OCI-LY7 (cell line): ENCODE measurements at regions not wholly inside any gene's neighbourhood (a gene's known extent, or its start where the extent isn't known, plus 50 kb on each side); places are given as distances from the start of the nearest gene placed in this dataset.

Experiments used
- BruUV-seq: library from RNA; stranded (reverse); fragments of 400-500 nt; replicated peaks from 2 replicates; lab custom pipeline; 2021; lab: Mats Ljungman, UMichigan
- CTCF ChIA-PET: fragments of 300-600 bp; sonication (Branson Sonifier 250); formaldehyde crosslinking; loops from one replicate; lab custom pipeline; 2022; ENCODE audit warnings: antibody characterized with exemption; ENCODE audit not compliant: unreplicated experiment; lab: Charles Lee
- POLR2A ChIA-PET: fragments of 300-600 bp; sonication (Branson Sonifier 250); formaldehyde crosslinking; loops from one replicate; lab custom pipeline; 2022; ENCODE audit warnings: antibody characterized with exemption; lab: Charles Lee
- DNase-seq: peaks from one replicate; pipeline ENCODE4 v3.0.0-alpha.2; 2015; ENCODE audit warnings: low spot score
- H2AFZ ChIP-seq: fragments of 200-600 bp; sonication (generic), shearing (Covaris generic); 2 replicates; pipeline ENCODE4 v1.6.1; 2014; ENCODE audit warnings: mild to moderate bottlenecking, antibody characterized with exemption, low read length, moderate library complexity
- H3K27ac ChIP-seq: fragments of 200-600 bp; sonication (generic); 2 replicates; pipeline ENCODE4 v1.5.1; 2014; ENCODE audit warnings: mixed run types, low read depth, mild to moderate bottlenecking, moderate library complexity, low read length, inconsistent platforms; ENCODE audit not compliant: poor library complexity, severe bottlenecking
- H3K36me3 ChIP-seq: fragments of 200-600 bp; sonication (generic); 2 replicates; pipeline ENCODE4 v1.6.1; 2014; ENCODE audit warnings: mild to moderate bottlenecking, antibody characterized with exemption, low read length, moderate library complexity, mixed read lengths; ENCODE audit not compliant: insufficient read depth
- H3K4me1 ChIP-seq: fragments of 200-600 bp; sonication (generic); 2 replicates; pipeline ENCODE4 v1.5.1; 2014; ENCODE audit warnings: mild to moderate bottlenecking, low read length; ENCODE audit not compliant: insufficient read depth, poor library complexity, severe bottlenecking
- H3K4me2 ChIP-seq: fragments of 200-600 bp; sonication (generic); 2 replicates; pipeline ENCODE4 v1.6.1; 2014; ENCODE audit warnings: mild to moderate bottlenecking, low read length
- H3K4me3 ChIP-seq: fragments of 200-600 bp; sonication (generic); 2 replicates; pipeline ENCODE4 v1.5.1; 2014; ENCODE audit warnings: mild to moderate bottlenecking, low read depth, low read length; ENCODE audit not compliant: poor library complexity, severe bottlenecking
- H3K79me2 ChIP-seq: fragments of 200-600 bp; sonication (generic); 2 replicates; pipeline ENCODE4 v1.6.1; 2016; ENCODE audit warnings: low read depth, mild to moderate bottlenecking, low read length, moderate library complexity, mixed read lengths; ENCODE audit not compliant: insufficient read depth
- H3K9me2 ChIP-seq: fragments of 200-600 bp; sonication (generic); 2 replicates; pipeline ENCODE4 v1.6.1; 2016; ENCODE audit warnings: mild to moderate bottlenecking, low read length, mixed read lengths; ENCODE audit not compliant: insufficient read depth
- H3K9me3 ChIP-seq: fragments of 200-600 bp; sonication (generic); 2 replicates; pipeline ENCODE4 v1.6.1; 2014; ENCODE audit warnings: mild to moderate bottlenecking, mixed run types, low read length, mixed read lengths
- H4K20me1 ChIP-seq: fragments of 200-600 bp; sonication (generic); 2 replicates; pipeline ENCODE4 v1.6.1; 2014; ENCODE audit warnings: mild to moderate bottlenecking, antibody characterized with exemption, low read length, moderate library complexity, mixed read lengths; ENCODE audit not compliant: insufficient read depth
- CTCF ChIP-seq: fragments of 200-600 bp; sonication (generic); conservative IDR thresholded peaks from 2 replicates; pipeline ENCODE4 v1.5.1; 2014; ENCODE audit warnings: mild to moderate bottlenecking, antibody characterized with exemption, low read length, moderate library complexity, mixed read lengths
- EZH2phosphoT487 ChIP-seq: fragments of 200-600 bp; sonication (generic); IDR thresholded peaks from 2 replicates; pipeline ENCODE4 v1.6.1; 2018; ENCODE audit warnings: low read depth, borderline replicate concordance, mild to moderate bottlenecking, mixed run types, antibody characterized with exemption, low read length, moderate library complexity, mixed read lengths
- intact Hi-C: fragments of 100-400 bp; cut with micrococcal nuclease; formaldehyde crosslinking; loops from one replicate; pipeline ENCODE4 v1.10.0; 2022; ENCODE audit not compliant: unreplicated experiment

GRCh38 chr2:11027195-11027594 lies 115.5 kb downstream of the KCNF1 start:
- H3K4me1 ChIP-seq = no peaks in the 10 kb centered on the region
- no peak overlapping the region for H2AFZ ChIP-seq
- ChIA-PET POLR2A (no interaction called here), CTCF (no interaction called here)
- no peak overlapping the region for H3K4me3 ChIP-seq
- no peak for TF ChIP-seq CTCF
- no peak for TF ChIP-seq EZH2phosphoT487
- no TSS peak for BruUV-seq
- intact Hi-C loops = no loop called here
- no peaks in the 10 kb centered on the region for H4K20me1 ChIP-seq
- H3K79me2 ChIP-seq = no peaks in the 10 kb centered on the region
- no peak overlapping the region for H3K27ac ChIP-seq
- no peaks in the 10 kb centered on the region for H3K9me3 ChIP-seq
- no peaks in the 10 kb centered on the region for H3K9me2 ChIP-seq
- H3K36me3 ChIP-seq = no peaks in the 10 kb centered on the region
- DNase-seq = no peak
- H3K4me2 ChIP-seq = no peak overlapping the region

- CTCF ChIA-PET = no interaction called here
- H3K27ac ChIP-seq = no peak overlapping the region
Observed at GRCh38 chr2:11028407-11028916, 116.7 kb downstream of the KCNF1 start.

More at GRCh38 chr2:11028407-11028916, 116.7 kb downstream of the KCNF1 start:
- no peaks in the 10 kb centered on the region for H3K79me2 ChIP-seq
- no peak overlapping the region for H3K4me3 ChIP-seq
- H2AFZ ChIP-seq = no peak overlapping the region
- no TSS peak for BruUV-seq
- no peaks in the 10 kb centered on the region for H3K4me1 ChIP-seq
- no peaks in the 10 kb centered on the region for H3K9me2 ChIP-seq
- intact Hi-C loops = no loop called here
- no peaks in the 10 kb centered on the region for H3K36me3 ChIP-seq
- no peaks in the 10 kb centered on the region for H3K9me3 ChIP-seq
- no peak for DNase-seq
- POLR2A ChIA-PET = no interaction called here
- H3K4me2 ChIP-seq = no peak overlapping the region
- no peak for TF ChIP-seq EZH2phosphoT487
- TF ChIP-seq CTCF = 0 out of 2 replicates have a peak, but pooled peaks have one; percentile 28
- H4K20me1 ChIP-seq = no peaks in the 10 kb centered on the region
